KG1 (cell line): ENCODE measurements at regions not wholly inside any gene's neighbourhood (a gene's known extent, or its start where the extent isn't known, plus 50 kb on each side); places are given as distances from the start of the nearest gene placed in this dataset.
"Not testable (repeated sequence)": the region's sequence is repeated elsewhere in the genome, so short reads cannot be mapped to it uniquely, and the experiment has no call there.

Experiments used
- DNase-seq: peaks from one replicate; lab custom pipeline; 2025; lab: John Stamatoyannopoulos, UW

DNA sequence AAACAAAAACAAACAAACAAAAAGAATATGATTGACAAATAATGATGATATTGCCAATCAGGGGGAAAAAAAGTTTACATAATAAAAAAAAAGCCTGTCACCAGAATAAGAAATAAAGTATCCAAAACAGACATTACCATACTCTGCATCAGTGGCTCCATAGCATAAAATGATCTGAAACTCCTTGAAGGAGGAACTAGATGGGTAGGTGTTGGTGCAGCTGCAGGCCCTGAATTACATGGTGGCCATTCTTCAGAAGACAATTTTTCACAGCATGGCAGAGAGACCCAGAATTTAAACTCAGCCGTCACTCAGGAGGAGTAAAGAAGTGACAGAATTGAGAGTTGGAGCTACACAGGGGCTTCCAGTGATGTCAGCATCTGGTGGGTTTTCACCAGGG is 60.2 kb downstream of the GLUL start:
- DNase-seq, result no peak

DNA sequence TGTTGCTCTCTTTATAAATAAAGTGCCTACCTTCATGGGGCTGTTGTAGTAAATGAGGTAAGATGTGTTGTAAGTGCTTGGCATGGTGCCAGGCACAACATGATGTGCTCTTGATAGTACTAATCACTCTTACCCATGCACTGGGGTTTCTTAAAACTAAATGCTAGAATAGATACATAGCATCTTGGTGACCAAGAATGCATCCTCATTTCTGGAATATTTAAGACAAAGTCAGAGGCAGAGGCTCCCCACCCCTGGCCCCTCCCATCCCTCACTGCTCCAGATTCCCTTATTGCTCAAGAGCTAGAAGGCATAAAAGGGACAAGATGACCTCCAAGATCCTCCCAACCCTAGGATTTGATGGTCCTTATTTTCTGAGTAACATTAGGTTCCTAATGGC is 61.3 kb downstream of the GLUL start:
- DNase-seq, result no peak

DNA sequence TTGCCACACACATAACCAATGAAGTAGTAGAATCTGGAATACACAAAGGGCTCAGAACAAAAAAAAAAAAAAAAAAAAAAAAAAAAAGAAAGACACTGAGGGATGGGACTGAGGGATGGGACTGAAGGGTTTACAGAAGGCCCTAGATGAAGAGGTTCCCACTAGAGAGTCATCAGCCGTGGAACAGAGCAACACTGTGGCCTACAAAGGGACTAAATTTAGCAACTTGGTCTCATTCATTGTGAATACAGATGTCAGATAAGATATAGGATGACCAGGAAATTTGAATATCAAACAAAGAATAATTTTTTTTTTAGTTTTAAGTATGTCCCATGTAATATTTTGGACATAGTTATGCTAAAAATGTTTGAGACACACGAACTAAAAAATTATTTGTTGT is 62.1 kb downstream of the GLUL start:
- DNase-seq, result no peak

DNA sequence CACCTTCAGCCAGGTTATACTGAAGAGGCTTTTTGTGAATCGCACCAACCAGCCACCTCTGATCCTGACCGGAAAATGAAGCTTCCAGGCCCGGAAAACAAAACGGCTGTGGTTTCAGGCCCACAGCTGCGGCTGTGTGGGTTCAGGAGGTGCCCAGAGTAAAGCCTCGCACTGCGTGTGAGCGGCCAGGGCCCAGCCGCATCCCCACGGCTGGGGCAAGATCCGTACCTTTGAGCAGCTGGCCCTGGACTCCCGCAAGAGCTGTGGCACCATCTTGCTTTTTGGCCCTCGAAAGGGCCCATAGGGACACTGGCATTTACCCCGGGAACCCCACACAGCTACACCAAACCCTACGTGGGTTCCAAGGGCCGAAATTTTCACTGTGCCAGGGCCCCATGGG is 63.0 kb downstream of the GLUL start:
- no peak for DNase-seq

DNA sequence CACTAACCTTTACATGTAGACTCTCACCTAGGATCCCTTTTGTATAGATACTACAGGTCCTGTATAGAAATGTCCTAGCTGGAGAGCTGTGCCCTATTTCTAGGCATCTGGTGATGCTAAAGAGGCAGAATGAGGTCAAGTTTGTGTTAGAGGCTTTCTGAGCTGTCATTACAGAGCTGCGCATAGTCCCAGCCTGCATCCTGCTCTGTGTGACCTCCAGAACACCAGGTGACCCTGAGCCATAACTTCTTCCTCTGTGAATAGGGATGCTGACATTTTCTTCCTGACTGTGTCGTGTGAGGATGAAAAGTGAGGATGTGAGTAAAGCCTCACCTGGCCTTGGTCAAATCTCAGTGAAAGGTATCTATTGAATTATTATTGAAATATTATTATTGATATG is 66.3 kb downstream of the GLUL start:
- no peak for DNase-seq

DNA sequence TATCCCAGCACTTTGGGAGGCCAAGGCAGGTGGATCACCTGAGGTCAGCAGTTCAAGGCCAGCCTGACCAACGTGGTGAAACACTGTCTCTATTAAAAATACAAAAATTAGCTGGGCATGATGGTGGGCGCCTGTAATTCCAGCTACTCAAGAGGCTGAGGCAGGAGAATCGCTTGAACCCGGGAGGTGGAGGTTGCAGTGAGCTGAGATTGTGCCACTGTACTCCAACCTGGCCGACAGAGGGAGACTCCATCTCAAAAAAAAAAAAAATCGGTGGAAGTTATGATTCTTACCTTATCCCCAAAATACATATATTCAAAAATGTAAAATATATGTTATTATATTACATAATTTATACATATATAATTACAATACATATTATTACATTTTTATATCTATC is 70.1 kb downstream of the GLUL start:
- DNase-seq, result not testable (repeated sequence)

DNA sequence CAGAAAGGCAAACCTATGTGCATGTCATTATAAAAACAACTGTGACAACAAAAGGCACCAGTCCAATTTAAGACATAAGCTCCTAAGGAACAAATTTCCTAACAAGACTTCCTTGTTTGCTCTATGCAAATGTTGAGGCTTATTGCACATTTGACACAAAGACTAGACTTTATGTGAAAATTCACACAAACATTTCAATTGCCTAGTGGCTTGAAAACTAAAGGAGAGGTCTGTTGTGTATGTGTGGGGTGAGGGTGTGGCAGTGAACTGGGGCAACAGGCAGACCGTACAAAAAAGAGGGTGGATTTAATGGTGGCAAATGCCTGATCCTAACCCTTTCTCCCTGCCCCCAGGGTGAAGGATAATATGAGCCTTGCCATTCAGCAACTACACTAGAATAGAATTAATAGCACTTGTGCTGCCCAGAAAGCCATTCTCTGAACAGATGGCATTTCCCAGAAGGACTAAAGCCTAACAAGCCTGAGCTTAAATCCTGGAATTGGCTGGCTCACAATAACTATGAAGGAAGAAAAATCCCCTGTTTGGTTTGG is 73.9 kb downstream of the GLUL start:
- no peak for DNase-seq

DNA sequence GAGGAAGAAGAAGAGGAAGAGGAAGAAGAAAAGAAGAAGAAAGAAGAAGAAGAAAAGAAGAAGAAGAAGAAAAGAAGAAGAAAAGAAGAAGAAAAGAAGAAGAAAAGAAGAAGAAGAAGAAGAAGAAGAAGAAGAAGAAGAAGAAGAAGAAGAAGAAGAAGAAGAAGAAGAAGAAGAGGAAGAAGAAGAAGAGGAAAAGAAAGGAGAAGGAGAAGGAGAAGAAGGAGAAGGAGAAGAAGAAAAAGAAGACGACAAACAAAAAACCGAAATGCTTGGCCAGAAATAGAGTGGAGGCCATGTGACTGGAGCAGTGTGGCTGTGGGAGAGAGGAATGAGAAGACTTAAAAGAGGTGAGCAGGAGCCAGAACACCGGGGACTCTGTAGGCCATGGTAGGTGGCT is 75.1 kb downstream of the GLUL start:
- DNase-seq, result not testable (repeated sequence)

DNA sequence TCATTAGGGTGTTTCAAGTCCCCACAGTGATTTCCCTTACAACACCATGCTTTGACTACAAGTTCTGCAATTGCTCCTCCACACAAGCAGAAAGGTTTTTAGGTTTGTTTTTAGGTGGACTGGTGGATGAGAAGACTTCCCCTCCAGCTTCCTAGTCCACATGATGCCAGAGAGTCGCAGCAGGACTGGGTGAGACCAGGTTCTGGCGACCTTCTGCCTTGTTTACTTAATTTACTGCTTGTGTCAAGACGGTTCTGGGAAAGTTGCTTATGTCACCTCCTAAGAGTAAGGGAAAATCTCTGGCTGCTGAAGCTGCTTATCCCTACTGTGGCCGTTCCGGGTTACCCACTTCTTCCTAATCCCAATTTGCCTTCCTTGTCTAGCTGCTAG is 76.4 kb downstream of the GLUL start:
- no peak for DNase-seq

DNA sequence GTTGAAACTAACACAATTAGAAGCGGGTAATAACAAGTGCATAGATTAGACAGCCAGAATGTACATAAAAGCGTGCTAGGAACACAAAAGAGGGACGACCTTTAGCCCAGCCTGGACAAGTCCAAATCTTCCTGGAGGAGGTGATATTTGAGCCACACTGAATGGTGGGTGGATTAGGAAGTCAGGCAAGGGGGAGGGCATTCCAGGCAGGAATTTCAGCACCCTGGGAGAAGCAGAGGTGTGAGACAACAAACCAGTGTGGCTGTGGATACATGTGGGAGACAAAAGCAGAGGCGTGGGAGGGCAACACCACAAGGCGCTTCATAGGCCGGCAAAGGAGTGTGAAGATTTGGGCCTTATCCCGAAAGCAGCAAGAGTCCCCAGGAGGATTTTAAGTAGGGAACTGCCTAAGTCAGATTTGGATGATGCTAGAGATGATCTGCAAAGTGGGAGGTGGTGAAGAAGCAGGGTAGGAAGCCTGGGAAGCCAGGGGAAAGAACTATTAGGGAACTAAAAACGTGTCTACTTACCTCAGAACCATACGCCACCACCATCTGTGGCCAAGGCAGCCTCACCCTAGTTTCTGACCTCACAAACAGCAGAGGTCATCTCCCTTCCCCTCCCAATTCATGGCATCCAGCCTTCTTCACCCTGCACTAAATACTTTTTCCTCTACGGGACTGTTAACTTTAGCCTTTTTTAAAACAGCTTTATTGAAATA is 81.8 kb downstream of the GLUL start:
- DNase-seq, result no peak

DNA sequence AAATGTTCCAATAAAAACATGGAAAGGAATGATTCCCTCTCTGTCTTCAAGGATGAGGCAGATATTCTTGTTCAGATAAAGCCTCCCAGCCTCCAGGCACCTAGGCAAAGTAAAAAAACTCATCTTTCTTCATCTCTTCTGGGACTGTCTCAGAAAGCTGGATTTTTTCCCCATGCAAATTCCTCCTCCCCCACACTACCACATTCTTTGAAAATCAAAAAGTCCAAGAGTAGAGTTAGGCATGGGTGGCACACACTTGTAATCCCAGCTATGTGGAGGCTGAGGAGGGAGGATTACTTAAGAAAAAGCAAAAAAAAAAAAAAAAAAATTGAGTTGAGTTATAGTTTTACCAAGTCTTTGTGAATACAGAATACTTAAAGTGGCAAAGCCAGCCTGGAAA is 82.8 kb downstream of the GLUL start:
- DNase-seq, result no peak

DNA sequence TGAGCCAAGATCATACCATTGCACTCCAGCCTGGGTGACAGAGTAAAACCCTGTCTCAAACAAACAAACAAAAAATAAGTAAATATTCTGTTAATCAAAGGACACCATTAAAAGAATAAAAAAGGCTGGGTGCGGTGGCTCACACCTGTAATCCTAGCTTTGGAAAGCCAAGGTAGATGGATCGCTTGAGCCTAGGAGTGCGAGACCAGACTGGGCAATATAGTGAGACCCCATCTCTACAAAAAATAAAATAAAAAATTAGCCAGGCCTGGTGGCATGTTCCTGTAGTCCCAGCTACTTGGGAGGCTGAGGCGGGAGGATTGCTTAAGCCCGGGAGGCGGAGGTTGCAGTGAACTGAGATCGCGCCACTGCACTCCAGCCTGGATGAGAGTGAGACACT is 84.1 kb downstream of the GLUL start:
- DNase-seq, result not testable (repeated sequence)

DNA sequence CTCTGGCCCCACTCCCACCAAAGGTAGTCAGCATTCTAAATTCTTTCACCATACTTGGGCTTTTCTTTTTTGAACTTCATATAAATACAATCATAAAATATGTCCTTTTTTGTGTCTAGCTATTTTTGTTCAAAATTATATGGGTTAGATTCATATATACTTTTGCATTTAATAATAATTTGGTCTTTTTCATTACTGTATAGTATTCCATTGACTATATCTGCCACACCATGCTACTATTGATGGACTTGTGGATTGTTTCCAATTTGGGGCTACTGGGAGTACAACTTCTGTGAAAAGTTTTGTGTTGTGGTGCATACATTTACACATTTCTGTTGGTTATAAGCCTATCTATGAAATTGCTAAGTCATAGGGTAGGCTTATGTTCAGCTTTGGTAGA is 85.7 kb downstream of the GLUL start:
- DNase-seq, result no peak

DNA sequence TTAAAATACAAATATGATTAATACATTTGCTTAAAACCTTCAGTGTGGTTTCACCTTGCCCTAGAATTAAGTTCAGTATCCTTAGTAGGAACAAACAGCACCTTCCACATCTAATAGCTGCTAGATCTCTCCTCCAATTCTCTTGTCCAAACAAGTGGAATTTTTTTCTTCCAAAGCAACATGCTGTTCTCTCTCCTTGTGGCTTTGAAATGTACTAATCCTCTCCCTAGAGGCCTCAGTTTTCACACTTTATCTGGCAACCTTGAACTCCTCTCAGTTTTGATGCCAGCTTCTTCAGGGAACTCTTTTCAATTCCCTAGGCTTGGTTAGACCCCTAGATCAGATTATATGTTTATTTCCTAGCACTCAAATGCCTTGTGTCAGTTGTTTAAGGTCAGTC is 87.0 kb downstream of the GLUL start:
- DNase-seq, result no peak

DNA sequence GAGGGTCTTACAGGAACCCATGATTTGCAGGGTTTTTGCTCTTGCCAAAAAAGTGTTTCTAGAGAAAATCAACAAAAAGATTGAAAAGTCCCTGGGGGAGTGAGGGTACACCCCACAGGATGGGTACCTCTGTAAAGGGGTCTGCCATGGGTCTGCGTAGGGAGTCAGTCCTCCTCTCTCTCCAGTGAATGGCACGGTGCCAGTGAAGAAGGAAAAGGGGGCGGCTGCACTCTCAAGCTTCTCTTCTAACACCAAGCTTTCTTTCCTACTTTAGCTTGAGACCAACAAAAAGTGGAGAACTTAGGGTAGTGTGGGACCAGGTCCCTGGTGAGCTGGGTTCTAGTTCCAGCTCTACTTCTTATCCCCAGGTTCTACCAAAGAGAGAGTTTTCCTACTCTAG is 87.4 kb downstream of the GLUL start:
- no peak for DNase-seq

DNA sequence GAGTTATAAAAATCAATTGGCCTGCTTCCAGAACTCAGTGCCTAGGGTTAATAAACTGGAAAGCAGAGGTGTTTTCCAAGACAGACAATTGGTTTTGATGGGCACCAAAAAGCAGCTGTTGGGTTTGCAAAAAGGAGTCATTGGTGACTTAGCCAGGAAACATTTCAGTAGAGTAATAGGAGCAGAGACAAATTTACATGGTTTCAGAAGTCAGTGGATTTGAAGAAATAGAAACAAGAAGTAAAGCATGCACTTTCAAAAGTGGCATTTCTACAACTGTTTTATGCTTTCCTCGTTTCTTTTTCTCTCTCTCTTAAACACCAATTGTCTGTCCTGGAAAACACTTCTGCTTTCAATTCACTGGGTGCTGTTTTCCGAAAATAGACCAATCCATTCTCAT is 87.8 kb downstream of the GLUL start:
- DNase-seq, result no peak

DNA sequence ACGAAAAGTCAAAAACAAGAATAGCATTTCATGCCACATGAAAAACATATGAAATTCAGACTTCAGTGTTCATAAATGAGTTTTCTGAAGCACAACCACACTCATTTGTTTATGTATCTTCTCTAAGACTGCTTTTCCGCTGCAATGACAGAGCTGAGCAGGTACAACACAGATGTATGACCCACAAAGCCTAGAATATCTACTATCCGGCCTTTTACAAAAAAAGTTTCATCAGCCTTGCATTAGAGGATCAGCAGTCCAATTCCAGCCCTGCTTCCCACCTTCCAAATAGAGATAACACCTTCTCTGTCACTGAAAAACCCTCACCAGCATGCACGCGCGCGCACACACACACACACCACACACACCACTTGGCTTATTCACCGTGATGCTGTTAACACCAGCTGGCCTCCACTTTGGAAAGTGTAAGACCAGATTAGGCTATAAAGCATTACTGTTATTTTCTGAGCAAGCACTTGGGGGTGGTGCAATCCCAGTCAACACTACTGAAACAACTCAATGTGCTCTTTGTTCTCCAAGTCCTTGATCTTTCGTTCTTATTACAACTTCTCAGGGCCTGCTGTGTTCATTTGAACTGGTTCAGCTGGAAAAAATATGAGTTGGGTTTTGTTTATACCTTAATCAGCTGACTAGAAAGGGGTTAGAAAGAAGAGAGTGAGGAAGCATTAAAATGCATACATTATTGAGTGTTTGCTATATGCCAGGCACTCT is 90.0 kb downstream of the GLUL start:
- DNase-seq, result no peak

DNA sequence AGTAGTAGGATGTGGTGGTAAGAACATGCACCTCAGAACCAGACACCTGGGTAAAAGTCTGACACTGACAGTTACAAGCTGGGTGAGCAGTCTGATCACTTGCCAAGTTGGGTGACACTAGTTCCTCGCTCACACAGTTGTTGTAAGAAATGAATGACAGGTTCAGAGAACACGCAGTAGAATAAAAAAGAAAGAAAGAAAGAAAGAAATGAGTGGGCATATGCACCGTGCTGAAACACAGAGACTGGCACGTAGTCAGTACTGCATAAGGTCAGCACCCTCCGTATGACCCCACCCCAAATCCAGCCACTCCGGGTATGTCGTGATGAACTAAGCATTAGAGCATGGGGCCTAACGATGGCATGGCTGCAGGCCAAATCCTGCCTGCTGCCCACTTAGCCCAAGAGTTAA is 90.6 kb downstream of the GLUL start:
- DNase-seq, result no peak

DNA sequence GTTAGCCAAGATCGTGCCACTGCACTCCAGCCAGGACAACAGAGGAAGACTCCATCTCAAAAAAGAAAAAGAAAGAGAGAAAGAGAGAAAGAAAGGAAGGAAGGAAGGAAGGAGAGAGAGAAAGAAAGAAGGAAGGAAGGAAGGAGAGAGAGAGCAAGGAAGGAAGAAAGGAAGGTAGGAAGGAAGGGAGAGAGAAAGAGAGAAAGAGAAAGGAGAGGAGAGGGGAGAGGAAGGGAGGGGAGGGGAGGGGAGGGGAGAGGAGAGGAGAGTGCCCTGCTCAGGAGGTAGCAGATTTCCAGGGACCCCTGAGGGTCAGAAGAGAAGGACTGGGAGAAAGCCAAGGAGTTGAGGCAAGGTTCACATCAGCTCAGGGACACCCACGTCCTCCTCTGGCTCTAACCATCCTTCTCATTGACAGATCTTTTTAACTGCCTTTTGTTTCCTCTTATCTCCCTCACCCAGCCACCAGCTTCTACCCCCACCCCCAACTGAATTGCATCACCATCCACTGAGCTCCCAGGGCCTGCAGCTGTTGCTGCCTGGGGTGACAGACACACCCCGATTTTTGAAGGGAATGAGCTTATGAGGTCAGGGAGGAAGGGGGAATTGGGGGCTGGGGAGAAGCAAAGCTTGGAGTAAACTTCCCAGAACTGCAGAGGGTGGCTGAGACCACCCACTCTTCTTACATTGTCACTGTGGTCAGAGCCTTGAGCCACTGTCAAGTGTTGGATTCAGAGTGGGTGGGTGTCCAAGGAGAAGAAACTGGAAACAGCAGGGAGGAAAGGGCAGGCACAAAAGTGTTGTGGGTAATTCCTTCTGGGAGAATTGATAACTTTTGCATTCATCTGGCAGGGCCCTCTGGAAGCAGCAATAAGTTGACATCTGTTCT is 91.6 kb downstream of the GLUL start:
- peak; percentile 15 for DNase-seq

DNA sequence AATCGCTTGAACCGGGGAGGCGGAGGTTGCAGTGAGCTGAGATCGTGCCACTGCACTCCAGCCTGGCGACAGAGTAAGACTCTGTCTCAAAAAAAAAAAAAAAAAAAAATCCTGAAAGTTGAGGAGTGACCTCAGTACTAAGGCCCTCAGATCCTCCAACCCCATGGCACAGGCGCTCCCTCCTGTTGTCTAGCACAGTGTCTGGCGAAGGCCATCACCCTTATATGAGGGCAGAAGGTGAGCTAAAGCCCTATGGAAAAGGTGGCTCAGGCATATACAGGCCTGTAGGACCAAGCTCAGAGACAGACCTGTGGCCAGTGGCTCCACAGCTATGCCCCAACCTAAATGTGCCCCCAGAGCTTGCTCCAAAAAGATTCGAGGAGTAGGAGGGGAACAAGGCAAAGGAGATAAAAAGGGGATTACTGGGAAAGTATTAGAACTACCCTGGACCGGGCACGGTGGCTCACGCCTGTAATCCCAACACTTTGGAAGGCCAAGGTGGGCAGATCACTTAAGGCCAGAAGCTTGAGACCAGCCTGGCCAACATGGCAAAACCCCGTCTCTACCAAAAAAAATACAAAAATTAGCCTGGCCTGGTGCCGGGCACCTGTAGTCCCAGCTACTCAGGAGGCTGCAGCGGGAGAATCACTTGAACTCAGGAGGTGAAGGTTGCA is 92.4 kb downstream of the GLUL start:
- not testable (repeated sequence) for DNase-seq

DNA sequence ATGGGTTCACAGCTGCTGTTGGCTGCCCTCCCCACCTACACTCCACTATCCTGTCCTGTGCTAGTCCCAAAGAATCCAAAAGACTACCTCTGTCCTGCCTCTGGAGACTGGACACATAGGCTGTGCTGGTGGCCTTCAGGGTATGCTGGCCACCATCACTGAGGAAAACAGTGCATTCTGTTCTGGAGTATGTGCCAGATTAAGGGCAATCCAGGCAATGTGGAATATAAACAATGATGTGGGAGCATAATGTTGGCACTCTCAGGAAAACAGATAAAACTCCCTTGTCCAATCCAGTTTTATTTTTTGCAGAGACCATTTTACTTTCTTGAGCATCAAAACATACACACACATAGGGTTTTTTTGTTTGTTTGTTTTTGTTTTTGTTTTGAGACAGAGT is 94.3 kb downstream of the GLUL start:
- DNase-seq, result no peak

DNA sequence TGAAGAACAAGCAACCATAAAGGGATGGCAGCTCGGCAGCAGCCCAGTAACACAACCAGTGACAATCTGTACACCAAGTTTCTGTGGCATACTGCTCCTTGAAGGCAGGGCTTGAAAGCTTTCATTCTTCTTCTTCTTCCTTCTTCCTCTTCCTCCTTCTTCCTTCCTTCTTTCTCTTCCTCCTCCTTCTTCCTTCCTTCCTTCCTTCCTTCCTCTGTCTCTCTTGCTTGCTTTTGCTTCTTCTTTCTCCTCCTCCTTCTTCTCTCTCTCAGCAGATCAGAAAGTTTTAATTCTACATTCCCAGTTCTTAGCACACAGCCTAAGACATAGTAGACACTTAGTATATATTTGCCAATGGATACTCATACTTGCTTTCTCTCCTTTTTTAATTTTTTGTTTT is 95.9 kb downstream of the GLUL start:
- DNase-seq, result no peak
